Ammon's horn (tissue), 1 donor: ENCODE measurements at regions not wholly inside any gene's neighbourhood (a gene's known extent, or its start where the extent isn't known, plus 50 kb on each side); places are given as distances from the start of the nearest gene placed in this dataset.
A peak's percentile ranks its signal among the peaks of the same experiment; 100 is the strongest.
"Not testable (repeated sequence)": the region's sequence is repeated elsewhere in the genome, so short reads cannot be mapped to it uniquely, and the experiment has no call there.

Experiments
- DNase-seq: peaks from one replicate; pipeline ENCODE4 v3.0.0-alpha.2; 2016; ENCODE audit warnings: low spot score

- not testable (repeated sequence) for DNase-seq
Measured at GRCh38 chr16:29258946-29259634, 147.4 kb downstream of the NPIPB11 start.

- not testable (repeated sequence) for DNase-seq
Measured at GRCh38 chr16:29257419-29258336, 148.8 kb downstream of the NPIPB11 start.

- no peak for DNase-seq
Measured at GRCh38 chr16:29256501-29256981, 150.0 kb downstream of the NPIPB11 start.

- DNase-seq, result not testable (repeated sequence)
Measured at GRCh38 chr16:29255957-29256356, 150.6 kb downstream of the NPIPB11 start.

GRCh38 chr16:29255496-29255796, 151.1 kb downstream of the NPIPB11 start:
- not testable (repeated sequence) for DNase-seq

- DNase-seq, result no peak
Measured at GRCh38 chr16:29254676-29255495, 151.6 kb downstream of the NPIPB11 start.

GRCh38 chr16:29253716-29254590, 152.6 kb downstream of the NPIPB11 start:
- DNase-seq, result not testable (repeated sequence)

GRCh38 chr16:29253066-29253590, 153.4 kb downstream of the NPIPB11 start:
- DNase-seq, result not testable (repeated sequence)

- DNase-seq, result not testable (repeated sequence)
Measured at GRCh38 chr16:29252311-29252710, 154.2 kb downstream of the NPIPB11 start.

- not testable (repeated sequence) for DNase-seq
Measured at GRCh38 chr16:29251571-29252011, 154.9 kb downstream of the NPIPB11 start.

- DNase-seq, result not testable (repeated sequence)
Measured at GRCh38 chr16:29250923-29251434, 155.5 kb downstream of the NPIPB11 start.

- not testable (repeated sequence) for DNase-seq
Measured at GRCh38 chr16:29250469-29250868, 156.0 kb downstream of the NPIPB11 start.

- DNase-seq, result not testable (repeated sequence)
Measured at GRCh38 chr16:29248940-29249318, 157.6 kb downstream of the NPIPB11 start.

GRCh38 chr16:29248306-29248939, 158.1 kb downstream of the NPIPB11 start:
- peak; percentile 34 for DNase-seq

GRCh38 chr16:29246091-29246490, 160.4 kb downstream of the NPIPB11 start:
- not testable (repeated sequence) for DNase-seq

GRCh38 chr16:29237971-29238370, 168.5 kb downstream of the NPIPB11 start:
- DNase-seq, result no peak

- not testable (repeated sequence) for DNase-seq
Measured at GRCh38 chr16:29237495-29237894, 169.0 kb downstream of the NPIPB11 start.

- not testable (repeated sequence) for DNase-seq
Measured at GRCh38 chr16:29237023-29237422, 169.5 kb downstream of the NPIPB11 start.

- DNase-seq, result not testable (repeated sequence)
Measured at GRCh38 chr16:29235836-29236370, 170.6 kb downstream of the NPIPB11 start.
